ENCODE measurements at regions not wholly inside any gene's neighbourhood (a gene's known extent, or its start where the extent isn't known, plus 50 kb on each side); places are given as distances from the start of the nearest gene placed in this dataset.
"Not testable (repeated sequence)": the region's sequence is repeated elsewhere in the genome, so short reads cannot be mapped to it uniquely, and the experiment has no call there.

DNA sequence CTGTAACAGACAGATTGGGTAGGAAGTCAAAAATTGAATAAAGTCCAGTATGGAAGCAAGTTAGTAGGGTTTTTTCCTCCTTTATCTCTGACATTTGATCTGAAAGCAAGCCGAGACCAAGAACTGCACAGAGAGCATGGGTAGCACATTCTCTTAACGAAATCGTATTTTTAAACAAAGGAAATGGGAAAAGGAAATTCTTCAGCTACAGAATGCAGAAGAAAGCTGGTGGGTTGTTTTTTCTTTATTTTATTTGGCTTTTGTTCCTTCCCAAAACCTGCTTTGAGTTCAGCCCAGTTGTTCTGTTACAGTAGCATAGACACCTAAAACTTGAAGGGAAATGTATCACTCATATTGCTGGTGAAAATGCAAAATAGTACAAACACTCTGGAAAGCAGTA lies 397.0 kb downstream of the GBE1 start:
- no peak for DNase-seq (ENCODE audit: low spot score)

DNA sequence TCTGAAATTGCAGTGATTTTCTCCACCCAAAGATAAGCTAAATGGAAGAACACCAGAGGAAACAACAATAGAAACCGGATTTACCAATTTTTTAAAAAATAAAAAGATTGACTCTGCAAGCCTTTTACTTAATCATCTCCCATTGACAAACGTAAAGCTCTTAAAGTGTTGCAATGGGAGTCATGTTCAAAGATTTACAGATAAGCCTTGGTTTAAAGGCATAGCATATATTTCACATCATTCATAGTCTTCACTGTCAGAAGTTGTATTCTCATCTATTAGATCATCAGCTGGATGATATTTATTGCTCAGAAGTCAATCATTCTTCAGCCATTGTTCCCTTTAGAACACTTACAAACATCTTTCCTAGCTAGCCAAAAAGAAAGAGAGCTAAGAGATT lies 397.6 kb downstream of the GBE1 start:
- no peak for DNase-seq (ENCODE audit: low spot score)

DNA sequence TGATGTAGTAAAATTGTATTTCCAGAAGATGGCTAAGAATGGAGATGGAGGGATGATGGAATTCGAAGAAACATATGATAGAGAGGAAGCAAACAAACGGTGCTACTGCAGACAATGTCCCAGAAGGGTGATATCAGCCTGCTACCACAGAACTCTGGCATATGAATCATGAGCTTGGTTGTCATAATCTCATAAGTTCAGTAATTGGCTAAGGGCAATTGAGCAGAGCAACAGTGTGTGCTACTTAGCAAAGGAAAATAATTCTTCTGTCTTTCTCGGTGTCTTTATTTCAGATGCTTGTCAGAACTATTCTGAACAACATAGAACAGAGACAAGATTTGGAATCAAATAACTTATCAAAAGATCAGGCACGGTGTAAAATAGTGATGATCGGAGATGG lies 407.3 kb downstream of the GBE1 start:
- DNase-seq (ENCODE audit: low spot score), result no peak

DNA sequence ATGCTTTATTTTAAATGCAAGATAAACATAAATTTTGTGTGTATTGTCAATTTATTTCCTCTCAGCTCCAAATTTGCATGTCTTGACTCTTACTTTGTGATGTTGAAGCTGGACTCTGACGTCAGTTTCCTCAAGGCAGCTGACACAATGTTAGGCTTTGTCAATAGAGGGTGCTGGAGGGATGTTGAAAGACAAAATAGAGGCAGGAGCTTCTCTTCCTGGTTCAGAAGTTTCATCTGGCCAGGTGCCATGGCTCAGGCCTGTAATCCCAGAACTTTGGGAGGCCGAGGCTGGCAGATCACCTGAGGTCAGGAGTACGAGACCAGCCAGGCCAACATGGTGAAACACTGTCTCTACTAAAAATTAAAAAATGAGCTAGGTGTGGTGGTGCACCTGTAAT lies 408.6 kb downstream of the GBE1 start:
- no peak for DNase-seq (ENCODE audit: low spot score)

DNA sequence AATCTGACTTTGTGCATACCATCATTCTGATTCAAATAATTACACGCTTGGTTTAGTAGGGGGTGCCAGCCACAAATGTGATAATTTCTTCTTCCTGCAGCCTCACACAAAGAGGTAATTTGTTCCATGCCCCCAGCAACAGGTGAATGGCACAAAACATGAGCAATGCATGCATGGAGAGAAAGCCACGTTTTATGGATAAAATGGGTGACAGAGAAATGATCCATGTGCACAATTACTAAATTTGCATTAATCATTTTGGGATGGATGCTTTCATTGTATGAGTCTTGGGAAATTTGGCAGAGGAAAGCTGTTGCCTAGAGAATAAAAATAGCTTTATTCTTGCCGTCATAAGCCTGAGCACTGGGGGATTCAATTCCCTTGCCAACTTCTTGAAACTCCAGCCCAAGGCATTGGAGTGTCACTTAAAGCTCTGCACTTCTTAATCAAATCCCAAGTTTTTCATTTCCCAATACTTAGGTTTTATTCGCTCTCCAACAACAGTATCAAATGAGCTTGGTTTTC lies 411.6 kb downstream of the GBE1 start:
- DNase-seq (ENCODE audit: low spot score), result no peak

DNA sequence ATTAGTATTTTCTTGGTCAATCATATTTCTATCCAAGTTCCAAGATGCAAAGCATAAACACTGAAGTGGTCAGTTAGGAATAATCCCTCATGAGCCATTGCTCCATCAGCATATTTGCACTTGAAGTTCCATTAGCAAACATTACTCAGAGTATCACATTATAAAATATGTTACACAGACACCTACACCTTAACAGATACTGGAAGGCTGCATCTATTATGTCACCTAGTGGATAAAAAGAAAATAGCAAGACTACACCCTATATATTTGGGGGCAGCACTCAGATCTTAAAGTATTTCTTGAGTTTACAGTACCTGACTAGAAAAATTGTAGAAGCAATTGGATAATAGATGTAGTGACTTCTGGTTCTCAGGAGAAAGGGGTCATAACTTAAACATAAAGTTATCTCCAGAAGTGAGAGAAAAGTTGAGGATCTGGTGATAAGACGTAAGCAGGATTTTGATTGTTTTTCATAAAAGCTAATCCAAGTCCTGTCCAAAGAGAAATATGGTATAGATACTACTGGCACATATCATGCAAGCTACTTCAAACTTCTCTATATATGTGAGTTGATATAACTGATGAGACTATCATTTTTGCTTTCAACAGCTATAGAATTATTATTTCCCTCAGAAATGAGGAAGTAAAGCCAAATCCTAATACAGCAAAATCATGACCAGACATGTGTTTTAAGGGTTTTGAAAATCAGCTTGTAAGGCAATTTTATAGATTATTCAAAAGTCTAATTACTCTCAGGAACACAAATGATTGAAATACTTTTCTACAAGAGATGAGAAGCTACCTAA lies 422.2 kb downstream of the GBE1 start:
- peak; percentile 58 for DNase-seq (ENCODE audit: low spot score)

DNA sequence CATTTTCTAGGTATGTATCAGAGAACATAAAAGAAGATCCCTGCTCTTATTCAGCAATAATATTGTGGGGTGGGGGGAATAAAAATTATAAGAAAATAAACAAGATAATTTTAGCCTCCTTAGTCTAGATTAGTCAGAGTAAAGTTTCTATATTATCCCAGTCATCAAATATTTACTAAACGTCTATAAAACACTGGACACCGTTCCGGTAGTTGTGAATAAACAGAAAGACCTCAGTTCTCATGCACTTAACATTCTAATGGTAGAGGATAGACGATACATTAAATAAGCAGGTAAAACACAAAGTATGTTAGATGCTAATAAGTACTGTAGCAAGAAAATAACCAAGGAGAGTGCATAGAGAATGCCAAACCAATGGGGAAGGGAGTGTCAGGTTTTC lies 425.0 kb downstream of the GBE1 start:
- DNase-seq (ENCODE audit: low spot score), result no peak

DNA sequence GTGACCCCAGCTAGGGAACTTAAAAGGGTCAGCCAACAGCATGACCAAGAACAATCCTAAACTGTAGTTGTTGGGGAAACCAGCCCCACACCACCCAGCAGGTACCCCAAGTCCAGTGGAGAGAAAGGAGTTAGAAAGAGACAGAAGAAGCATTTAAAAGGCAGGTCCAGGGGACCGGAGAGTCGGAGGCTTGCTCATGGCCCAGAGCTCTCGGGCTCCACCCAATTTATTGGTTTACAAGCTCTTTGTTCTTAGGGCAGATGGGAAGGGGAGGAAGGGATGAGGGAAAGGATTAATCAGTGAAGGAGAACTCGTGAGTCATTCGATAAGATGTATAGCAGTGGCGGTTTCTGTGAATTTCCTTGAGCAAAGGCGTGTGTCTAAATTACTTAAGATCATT lies 431.6 kb downstream of the GBE1 start:
- not testable (repeated sequence) for DNase-seq (ENCODE audit: low spot score)

DNA sequence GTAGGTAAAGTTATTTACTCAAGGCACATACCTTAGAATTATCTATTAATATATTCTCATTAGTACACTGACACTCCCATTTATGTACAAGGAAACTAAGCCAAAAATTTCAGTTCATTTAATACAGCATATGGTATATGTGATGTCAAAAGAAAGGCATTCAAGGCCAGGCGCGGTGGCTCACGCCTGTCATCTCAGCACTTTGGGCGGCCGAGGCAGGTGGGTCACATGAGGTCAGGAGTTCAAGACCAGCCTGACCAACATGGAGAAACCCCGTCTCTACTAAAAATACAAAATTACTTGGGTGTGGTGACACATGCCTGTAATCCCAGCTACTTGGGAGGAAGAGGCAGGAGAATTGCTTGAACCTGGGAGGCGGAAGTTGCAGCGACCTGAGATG lies 435.2 kb downstream of the GBE1 start:
- DNase-seq (ENCODE audit: low spot score), result no peak

DNA sequence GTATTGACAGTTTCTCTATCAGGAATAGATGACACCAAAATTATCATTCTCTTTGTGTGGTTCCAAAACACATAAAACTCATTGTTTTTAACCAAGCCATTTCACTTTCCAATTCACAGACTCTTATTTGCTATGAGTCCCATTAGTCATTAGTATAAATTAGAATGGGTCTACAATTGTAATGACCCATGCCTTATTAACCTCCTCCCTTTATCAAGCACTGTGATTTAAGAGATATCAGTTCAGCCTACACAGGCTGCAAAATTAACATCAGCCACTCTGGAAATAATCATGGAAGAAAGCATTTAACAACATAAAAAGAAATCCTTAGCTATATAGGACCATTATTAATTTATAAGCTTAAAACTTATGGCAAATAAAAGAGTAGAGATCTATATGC lies 440.6 kb downstream of the GBE1 start:
- no peak for DNase-seq (ENCODE audit: low spot score)

DNA sequence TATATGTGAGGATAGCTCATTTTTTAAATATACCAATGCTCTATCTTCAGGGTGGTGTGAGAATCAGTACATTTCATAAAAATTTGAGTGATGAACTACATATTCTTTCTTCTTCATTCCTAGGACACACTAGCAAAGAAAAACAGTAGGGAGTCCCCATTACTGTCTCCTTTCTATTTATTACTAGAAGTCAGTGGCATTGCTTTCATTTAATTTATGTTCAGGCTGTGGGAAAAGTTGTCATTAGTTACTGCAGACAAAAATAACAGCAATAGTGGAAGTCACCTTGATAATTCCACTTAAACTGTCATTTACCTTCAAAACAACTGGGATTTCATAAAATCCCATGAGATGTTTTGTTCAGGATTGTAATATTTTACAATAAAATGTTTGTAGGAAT lies 446.4 kb downstream of the GBE1 start:
- DNase-seq (ENCODE audit: low spot score), result no peak

DNA sequence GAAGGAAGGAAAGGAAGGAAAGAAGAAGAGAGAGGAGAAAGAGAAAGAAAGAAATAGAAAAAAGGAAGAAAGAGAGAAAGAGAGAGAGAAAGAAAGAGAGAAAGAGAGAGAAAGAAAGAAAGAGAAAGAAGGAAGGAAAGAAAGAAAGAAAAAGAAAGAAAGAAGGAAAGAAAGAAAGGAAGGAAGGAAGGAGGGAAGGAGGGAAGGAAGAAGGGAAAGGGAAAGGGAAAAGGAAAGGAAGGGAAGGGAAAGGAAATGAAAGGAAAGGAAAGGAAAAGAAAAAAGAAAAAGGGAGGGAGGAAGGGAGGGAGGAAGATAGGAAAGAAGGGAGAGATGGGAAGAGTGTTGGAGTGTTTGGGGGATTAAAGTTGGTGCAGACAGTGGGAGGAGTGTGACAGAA lies 450.1 kb downstream of the GBE1 start:
- no peak for DNase-seq (ENCODE audit: low spot score)

DNA sequence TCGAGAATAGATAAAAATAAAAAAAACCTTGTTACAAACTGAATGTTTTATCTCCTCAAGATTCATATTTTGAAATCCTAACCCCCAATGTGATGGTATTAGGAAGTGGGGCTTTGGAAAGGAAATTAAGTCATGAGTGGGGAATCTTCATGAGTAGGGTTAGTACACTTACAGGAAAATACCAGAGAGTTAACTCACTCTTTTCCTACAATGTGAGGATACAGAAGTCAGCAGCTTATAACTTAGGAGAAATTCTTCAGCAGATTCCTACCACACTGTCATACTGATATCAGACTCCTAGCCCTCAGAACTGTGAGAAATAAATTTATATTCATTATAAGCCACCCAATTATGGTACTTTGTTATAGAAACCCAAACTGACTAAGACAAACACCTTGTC lies 453.1 kb downstream of the GBE1 start:
- no peak for DNase-seq (ENCODE audit: low spot score)

DNA sequence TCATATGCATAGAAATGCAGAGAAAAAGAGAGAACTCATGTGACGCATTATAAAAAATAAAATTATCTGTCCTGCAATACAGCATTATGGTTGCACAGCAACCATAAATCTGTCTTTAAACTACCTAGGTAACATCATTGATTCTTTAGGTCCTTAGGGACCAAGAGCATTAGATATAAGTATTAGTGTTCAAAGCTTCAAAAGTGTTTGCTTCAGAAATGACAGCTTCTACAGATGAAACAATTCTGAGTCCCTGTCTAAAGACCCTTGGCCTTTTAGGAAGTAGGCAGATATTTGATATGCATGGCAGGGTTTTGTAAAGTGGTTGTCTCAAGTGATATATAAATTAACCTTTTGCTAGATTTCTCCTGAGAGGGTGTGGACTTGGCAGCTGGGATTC lies 454.2 kb downstream of the GBE1 start:
- DNase-seq (ENCODE audit: low spot score), result no peak

DNA sequence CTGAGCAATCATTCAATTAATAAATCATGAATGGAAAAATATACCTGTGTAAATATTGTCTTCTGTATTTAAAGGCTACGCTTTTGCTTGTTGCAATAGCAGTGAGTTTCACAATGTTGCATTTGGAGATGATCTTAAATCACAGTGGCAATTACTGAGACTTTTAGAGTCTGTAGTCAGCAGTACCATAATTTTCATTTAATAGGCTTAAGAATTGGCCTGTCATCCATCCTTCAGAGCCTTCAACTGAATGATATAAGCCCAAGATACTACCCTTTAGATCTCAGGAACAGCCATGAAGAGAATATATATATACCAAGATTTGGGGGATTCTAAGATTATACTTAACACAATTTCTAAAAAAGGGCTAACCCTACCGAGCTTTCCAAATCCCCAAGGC lies 458.1 kb downstream of the GBE1 start:
- DNase-seq (ENCODE audit: low spot score), result no peak

DNA sequence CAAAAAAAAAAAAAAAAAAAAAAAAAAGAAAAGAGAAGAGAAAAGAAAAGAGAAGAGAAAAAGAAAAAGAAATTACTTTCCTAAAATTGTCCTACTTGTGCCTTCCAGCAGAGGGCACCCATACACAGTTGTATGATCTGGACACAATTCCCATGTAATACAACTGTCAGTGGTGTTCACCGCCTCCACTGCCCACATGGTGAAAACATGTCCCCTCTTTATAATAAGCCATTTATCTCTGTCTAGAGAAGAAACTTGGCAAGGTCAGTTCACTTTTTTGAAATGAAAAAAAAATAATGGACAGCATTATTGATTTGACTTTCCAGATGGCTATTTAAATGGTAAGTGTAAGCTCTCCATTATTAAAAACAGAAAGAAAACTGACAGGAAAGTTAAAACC lies 459.4 kb downstream of the GBE1 start:
- DNase-seq (ENCODE audit: low spot score), result peak; percentile 39

DNA sequence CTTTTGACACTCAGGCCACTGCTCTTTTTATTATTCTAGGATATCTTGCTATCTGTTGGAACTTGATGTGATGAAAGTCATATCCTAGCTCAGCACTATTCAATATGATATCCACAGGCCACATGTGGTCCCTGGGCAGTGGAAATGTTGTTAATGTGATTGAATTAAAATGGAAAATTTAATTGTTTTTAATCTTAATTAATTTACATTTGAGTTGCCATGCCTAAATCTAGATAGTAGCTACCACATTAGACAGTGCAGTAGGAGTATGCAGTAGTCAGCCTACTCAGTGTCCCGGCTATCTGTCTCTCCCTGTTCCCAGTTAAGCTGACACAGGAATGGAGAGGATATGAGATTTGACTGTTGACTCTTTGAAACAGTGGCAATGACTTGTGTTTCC lies 460.2 kb downstream of the GBE1 start:
- DNase-seq (ENCODE audit: low spot score), result no peak

DNA sequence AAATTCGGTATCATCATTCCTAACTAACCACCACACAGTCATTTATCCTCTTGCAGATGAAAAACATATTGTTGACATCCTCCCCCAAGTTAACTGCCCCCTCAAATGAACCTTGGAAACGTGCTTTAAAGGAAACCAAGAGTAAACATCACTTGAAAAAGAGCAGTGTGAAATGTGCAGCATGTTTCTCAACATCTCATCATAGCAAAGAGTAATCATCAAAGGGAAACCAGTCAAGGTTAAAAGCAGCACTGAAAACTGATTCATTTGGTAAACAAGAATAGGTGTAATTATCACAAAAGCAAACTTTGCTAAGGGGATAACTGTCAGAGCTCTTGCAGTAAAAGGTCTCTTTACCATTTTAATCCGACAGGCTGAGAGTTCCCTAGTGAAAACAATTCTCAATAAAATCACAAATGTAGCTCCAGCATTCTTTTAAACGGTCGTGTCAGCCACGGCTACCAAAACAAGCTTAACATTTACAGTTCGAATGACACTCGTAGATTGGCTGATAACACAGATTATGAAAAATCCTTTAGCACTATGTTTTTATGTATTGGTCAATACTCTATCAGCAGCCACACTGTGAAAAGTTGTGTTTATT lies 461.0 kb downstream of the GBE1 start:
- no peak for DNase-seq (ENCODE audit: low spot score)

DNA sequence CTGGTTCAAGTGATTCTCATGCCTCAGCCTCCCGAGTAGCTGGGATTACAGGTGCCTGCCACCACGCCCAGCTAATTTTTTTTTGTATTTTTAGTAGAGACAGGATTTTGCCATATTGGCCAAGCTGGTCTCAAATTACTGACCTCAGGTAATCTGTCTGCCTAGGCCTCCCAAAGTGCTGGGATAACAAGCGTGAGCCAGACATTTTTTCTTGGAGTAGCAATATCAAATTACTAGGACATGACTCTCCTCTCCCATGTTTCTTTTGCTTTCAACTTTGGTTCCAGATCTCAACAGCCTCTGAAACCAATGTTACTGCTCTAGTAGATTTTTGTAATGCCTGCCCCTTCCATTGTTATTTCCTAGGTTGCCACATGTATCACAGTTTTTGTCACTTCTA lies 462.0 kb downstream of the GBE1 start:
- no peak for DNase-seq (ENCODE audit: low spot score)

DNA sequence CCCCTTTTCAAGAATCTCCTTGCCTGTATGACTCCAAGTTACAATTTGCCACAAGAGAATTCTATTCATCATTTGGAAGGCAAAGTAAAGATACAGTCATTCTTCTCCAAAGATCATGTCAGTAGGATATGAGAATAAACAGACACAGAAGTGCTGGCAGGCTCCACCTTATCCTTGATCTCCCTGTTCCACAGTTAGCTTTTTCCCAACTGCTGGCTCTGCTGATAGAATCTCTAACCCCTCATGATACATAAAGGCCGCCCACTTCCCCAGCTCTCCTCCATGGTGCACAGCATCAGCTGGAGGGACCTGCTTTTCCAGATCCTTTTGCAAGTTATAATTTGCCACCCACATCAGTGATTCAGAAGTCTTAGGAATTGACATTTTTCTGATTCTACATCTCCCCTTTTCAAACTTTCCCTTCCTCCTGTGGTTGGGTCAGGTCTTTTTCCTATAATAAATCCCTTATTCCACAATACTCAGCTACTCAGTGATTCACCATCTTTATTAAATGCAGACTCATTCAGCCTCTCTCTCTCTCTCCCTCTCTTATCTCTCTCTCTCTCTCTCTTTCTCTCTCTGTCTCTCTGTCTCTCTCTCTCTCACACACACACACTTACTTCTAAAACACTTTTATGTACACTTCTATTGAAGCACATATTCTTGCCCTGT lies 465.4 kb downstream of the GBE1 start:
- no peak for DNase-seq (ENCODE audit: low spot score)

DNA sequence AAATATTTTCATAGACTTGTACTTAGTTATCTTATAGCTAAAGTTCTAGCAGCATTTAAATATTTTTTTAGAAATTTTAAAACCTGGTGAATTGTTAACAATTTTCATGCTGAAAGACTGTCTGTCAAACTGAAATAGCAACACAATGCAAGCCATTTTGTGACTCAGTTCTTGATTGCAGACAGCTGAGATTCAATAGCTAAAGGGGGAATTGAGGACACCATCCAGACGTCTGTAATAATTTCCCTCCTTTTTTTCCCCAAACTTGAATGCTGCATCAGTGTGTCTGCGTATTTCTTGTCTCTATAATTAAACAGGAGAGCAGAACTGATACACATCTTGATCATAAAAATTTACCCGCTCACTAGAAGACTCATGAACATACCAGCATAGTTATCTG lies 468.3 kb downstream of the GBE1 start:
- DNase-seq (ENCODE audit: low spot score), result no peak

DNA sequence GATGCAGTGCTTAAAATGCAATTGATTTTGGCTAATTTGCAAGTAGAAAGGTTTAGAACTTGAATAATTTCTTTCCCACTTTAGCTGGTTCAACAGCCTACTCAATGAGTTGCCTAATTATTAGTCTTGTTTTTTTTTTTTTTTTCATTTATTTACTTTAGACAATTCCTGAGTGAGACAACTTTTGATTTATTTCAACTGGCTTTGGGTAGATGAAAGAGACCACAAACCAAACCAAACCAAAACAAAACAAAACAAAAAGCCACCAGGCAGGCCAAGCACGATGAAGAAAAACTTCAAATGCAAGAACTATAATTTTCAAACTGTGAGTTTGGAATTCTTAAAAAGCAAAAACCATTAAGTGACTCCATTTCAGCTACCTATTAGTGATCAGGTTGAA lies 469.9 kb downstream of the GBE1 start:
- peak; percentile 73 for DNase-seq (ENCODE audit: low spot score)

DNA sequence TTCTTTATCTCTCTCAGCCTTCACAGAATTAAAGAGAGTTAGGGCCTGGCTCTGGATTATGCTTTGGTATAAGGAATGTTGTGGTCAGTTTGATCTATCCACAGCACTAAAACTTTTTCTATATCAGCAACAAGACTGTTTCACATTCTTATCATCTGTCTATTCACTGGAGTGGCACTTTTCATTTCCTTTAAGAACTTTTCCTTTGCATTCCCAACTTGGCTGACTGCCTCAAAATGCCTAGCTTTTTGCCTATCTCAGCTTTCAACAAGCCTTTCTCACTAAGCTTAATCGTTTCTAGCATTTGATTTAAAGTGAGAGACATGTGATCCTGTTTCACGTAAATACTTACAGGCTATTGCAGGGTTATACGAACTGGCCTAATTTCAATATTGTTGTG lies 471.8 kb downstream of the GBE1 start:
- DNase-seq (ENCODE audit: low spot score), result peak; percentile 16

Measured in SW480 (cell line).